GM12872 (cell line): ENCODE measurements at regions not wholly inside any gene's neighbourhood (a gene's known extent, or its start where the extent isn't known, plus 50 kb on each side); places are given as distances from the start of the nearest gene placed in this dataset.

Source experiments
- CTCF ChIP-seq: IDR thresholded peaks from 3 replicates; pipeline ENCODE4 v1.5.1; 2011; ENCODE audit warnings: low read depth, mild to moderate bottlenecking, low read length, moderate library complexity; ENCODE audit not compliant: insufficient read depth

DNA sequence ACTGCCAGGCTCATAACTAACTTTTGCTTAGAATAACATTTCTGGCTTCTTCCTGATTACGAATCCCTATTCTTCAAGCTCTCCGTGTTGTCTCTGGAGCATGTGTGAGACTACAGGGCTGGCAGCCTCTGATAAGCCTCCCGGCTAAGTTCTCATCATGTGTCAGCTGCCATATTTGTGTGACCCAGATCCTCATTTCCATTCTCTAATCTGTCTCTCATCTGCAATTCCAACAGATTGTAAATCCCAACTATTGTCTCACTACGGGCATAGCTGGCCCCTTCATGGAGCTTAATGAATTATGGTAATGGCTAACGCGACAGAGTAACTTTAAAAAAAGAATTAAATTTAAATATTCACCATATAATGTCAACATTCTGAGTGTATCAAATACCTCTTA is 165.4 kb downstream of the CMPK2 start:
- TF ChIP-seq CTCF = no peak

- TF ChIP-seq CTCF = no peak
Measured at GRCh38 chr2:6704077-6704476, 161.6 kb downstream of the CMPK2 start.

DNA sequence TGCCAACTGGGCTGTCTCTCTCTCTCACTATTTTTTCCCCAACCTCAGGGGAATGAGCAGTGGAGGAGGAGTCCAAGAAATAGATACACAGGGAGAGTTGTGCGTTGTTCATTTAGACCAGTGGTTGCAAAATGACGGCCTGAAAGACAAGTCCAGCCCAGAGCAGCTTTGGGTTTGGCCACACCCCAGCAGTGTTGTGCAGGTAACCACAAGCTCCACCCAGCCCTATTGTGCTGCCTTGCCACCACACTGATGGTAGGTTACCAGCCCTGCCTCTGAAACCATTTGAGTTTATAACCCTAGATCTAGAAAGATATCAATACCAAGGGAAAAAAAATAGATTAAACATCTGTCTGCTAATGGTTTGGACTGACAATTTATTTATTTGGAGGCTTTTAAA is 144.3 kb downstream of the CMPK2 start:
- TF ChIP-seq CTCF = no peak

- TF ChIP-seq CTCF = no peak
Measured at GRCh38 chr2:6722574-6722973, 143.1 kb downstream of the CMPK2 start.

GRCh38 chr2:6723865-6724604 is 141.7 kb downstream of the CMPK2 start:
- no peak for TF ChIP-seq CTCF

DNA sequence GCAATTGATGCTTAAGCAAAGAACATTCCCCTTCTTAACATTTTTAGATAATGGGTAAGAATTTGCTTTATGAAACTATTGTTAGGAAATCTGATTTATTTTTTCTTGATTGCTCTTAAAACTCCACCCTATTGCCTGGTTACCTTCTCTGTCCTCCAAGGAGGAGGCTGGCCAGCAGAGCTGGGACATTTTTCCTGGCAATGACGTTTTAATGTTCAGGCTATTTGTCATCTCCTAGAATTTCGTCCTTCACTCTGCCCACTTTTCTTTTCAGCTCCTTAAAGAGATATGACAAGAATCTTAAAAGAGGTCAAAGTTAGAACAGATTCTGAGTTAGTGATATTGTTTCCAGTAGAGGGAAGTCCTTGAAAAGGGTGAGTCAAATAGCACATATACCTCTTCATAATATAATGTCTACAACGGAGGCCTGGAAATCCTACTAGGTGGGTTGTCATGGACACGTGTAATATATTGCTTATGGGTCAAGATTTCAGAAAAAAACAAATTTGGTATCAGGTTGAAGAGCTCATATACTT is 141.0 kb downstream of the CMPK2 start:
- TF ChIP-seq CTCF = no peak

DNA sequence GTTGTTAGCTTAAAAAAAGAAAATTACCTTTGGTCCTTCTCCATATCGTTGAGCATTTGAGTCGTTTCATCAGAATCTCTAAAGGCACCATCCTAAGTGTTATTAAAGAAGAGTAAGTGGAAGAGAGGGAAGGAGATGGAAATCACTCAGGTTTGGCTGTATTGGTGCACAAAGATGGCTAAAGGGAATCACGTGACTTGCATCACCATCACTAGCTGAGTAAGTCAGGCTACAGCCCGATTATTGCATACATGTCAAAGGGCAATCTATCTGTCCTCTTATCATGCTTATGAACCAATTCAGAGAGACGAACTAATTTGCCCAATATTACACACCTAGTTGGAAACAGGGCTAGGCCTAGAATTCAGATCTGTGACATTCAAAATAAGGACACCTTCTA is 137.6 kb downstream of the CMPK2 start:
- no peak for TF ChIP-seq CTCF

DNA sequence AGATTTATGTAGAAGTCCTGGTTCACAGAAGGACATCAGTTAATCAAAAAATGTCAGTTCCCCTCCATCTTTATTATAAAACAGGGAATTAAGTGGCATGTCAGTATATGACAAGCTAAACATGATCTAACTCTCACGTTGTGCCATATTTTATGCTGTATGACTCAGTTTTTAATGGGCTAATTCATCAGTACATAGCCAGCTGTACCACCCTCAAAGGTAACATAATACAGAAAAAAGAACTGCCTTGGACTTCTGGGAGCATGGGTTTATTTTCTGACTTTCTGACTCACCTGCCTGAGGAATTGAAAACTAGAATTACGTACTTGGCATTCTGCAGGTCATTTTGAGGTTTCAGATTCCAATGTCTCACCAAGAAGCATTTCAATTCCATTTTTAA is 135.7 kb downstream of the CMPK2 start:
- no peak for TF ChIP-seq CTCF
